DMS114 treated with DMSO at 0.1 percent for 48 hours (cell line): ENCODE measurements at regions not wholly inside any gene's neighbourhood (a gene's known extent, or its start where the extent isn't known, plus 50 kb on each side); places are given as distances from the start of the nearest gene placed in this dataset.
A peak's percentile ranks its signal among the peaks of the same experiment; 100 is the strongest.

Experiments
- DNase-seq: peaks from one replicate; lab custom pipeline; 2025; ENCODE audit not compliant: unreplicated experiment; lab: John Stamatoyannopoulos, UW

GRCh38 chr16:7103056-7103455 is 229.6 kb upstream of the RBFOX1 start:
- DNase-seq: no peak

- DNase-seq: no peak
Observed at GRCh38 chr16:7101054-7101453, 231.6 kb upstream of the RBFOX1 start.

GRCh38 chr16:7097518-7097917 is 235.1 kb upstream of the RBFOX1 start:
- no peak for DNase-seq

GRCh38 chr16:7093511-7093910 is 239.1 kb upstream of the RBFOX1 start:
- no peak for DNase-seq

- no peak for DNase-seq
Observed at GRCh38 chr16:7090628-7091115, 242.0 kb upstream of the RBFOX1 start.

- no peak for DNase-seq
Observed at GRCh38 chr16:7089751-7090150, 242.9 kb upstream of the RBFOX1 start.

DNA sequence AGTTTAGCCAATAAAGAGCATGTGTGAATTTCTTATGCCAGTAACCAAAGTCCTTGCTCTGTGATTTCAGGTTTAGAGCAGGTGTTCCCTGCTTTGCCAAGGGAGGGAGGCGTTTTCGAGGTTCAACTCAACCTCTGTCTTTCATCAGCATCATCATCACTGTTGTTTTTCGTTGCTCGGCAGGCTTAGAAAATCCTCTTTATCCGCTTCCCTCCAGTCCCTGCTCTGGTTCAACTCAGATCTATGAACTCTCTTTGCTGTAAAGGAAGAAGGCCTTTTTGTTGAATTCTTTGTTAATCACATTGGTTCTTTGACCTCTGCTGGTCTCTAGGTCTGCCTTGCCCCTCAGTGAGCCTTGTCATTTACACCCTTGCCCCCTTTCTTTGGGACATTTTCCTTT is 243.9 kb upstream of the RBFOX1 start:
- DNase-seq: no peak

DNA sequence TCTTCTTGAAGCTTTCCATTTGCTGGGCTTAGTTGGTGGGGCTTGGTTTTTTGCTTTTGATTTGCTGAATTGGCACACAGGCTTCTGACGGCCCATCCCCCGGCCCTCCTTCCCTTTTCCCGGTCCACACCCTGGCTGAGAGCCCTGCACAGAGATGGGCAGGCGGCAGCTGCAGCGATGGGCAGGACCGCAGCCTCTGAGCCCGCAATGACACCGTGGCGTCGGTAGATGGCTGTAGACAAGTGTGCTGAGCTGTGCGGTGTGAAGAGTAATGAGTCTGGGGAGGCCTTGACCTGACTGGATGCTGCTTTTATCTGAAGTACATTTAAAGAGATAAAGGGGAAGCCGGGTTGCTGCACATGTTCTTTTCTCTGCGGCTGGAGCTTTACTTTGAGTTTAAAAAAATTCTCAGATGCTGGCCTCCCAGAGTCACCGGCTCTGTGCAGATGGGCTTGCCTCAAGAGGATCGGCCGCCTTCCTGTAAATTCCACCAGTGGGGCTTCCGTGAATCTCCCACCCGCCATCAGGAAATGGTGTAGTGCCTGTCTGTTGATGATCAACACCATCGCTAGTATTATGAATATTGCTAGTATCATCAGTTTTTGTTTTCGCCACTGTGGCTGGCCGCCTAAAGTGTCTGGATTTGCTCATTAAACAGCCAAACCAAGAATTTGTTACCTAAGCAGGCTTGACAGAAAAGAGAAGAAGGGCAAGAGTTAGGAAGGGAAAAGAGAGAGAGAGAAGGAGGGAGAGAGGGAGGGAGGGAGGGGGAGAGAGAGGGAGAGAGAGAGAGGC is 245.6 kb upstream of the RBFOX1 start:
- no peak for DNase-seq

GRCh38 chr16:7085776-7086175 is 246.9 kb upstream of the RBFOX1 start:
- no peak for DNase-seq

DNA sequence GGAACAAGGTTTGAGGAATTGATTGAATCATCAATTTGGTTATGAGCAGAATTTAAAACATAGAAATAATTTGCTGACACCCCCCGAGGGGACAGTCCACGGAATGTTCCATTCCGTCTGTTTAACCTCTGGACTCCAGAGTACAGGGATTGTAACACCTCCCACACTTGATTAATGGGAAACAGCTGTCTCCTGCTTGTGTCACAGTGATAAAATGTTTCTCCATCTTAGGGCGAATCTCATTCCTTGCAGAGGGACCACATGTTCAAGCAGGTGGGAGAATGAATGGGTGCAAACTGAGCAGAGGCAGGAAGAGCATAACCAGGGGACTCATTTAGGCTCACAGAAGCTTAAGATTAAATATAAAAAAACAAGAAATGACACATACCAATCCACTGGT is 249.5 kb upstream of the RBFOX1 start:
- no peak for DNase-seq

GRCh38 chr16:7077636-7078035 is 255.0 kb upstream of the RBFOX1 start:
- no peak for DNase-seq

GRCh38 chr16:7074715-7075114 is 257.9 kb upstream of the RBFOX1 start:
- DNase-seq: no peak

DNA sequence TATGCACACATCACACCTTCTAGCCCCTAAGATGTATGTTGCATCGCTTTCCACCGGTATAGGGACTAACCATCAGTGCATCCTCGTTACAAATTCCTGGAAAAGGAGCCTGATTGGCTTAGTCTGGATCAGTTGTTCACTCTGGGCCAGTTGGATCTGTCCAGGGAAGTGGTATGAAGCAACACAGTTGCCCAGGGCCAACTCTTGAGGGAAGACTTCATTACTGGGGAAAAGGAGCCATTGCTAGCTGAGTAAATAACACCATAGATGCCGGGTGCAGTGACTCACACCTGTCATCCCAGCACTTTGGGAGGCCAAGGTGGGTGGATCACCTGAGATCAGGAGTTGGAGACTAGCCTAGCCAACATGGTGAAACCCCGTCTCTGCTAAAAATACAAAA is 275.2 kb upstream of the RBFOX1 start:
- DNase-seq: no peak

GRCh38 chr16:7055443-7055842 is 277.2 kb upstream of the RBFOX1 start:
- no peak for DNase-seq

- DNase-seq: no peak
Observed at GRCh38 chr16:7051591-7052349, 280.9 kb upstream of the RBFOX1 start.

- no peak for DNase-seq
Observed at GRCh38 chr16:7044331-7044730, 288.3 kb upstream of the RBFOX1 start.

GRCh38 chr16:7038475-7038874 is 294.2 kb upstream of the RBFOX1 start:
- no peak for DNase-seq

DNA sequence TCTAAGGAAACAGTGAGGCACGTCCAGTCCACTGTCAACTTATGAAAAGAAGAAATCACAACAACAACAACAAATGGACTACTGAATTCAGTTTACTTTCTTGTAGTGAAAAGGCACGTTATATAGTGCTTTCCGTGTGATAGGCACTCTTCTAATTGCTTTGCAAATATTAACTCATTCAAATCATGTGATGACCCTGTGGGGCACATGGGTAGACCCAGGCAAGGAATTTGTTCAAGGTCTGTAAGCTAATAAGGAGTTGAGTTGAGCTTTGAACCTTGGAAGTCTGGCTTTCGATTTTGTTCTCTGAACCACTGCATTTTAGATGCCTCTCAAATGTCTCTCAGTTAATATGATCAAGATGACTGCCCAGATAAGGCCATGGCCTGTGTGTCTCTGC is 295.1 kb upstream of the RBFOX1 start:
- DNase-seq: no peak

GRCh38 chr16:7031031-7031430 is 301.6 kb upstream of the RBFOX1 start:
- no peak for DNase-seq

DNA sequence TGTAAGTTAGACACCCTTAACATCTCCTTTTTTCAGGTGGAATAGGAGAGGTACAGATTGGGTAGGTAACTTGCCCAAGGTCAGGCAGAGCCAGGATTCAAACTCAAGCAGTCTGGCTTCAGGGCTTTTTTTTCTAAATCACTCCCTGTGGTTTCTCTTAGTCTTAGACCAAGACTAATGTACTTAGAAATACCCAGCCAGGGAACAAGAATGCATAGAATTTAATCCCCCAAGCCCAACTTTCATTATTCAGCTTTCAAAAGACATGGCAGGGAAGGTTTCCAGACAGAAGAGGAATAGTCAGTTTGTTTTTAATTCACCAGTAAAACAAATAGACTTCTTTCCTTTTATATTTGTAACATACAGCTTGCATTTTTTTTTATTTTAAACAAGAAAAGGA is 305.2 kb upstream of the RBFOX1 start:
- DNase-seq: no peak

GRCh38 chr16:7026639-7027038 is 306.0 kb upstream of the RBFOX1 start:
- DNase-seq: no peak

GRCh38 chr16:7025616-7026190 is 306.9 kb upstream of the RBFOX1 start:
- DNase-seq: peak; percentile 1
